ENCODE measurements at regions not wholly inside any gene's neighbourhood (a gene's known extent, or its start where the extent isn't known, plus 50 kb on each side); places are given as distances from the start of the nearest gene placed in this dataset.

- no peak for DNase-seq
Observed at GRCh38 chr7:115116773-115117715, 195.2 kb downstream of the MDFIC start.

GRCh38 chr7:115113776-115114175 lies 191.9 kb downstream of the MDFIC start:
- DNase-seq = no peak

GRCh38 chr7:115113131-115113530 lies 191.2 kb downstream of the MDFIC start:
- DNase-seq = no peak

- DNase-seq = no peak
Observed at GRCh38 chr7:115110523-115110922, 188.6 kb downstream of the MDFIC start.

GRCh38 chr7:115106316-115106715 lies 184.4 kb downstream of the MDFIC start:
- DNase-seq = no peak

- DNase-seq = no peak
Observed at GRCh38 chr7:115102738-115103137, 180.8 kb downstream of the MDFIC start.

- no peak for DNase-seq
Observed at GRCh38 chr7:115101199-115101598, 179.3 kb downstream of the MDFIC start.

GRCh38 chr7:115099906-115100305 lies 178.0 kb downstream of the MDFIC start:
- no peak for DNase-seq

- DNase-seq = no peak
Observed at GRCh38 chr7:115097175-115097671, 175.3 kb downstream of the MDFIC start.

- DNase-seq = no peak
Observed at GRCh38 chr7:115096262-115096661, 174.4 kb downstream of the MDFIC start.

- DNase-seq = no peak
Observed at GRCh38 chr7:115094163-115094562, 172.3 kb downstream of the MDFIC start.

- DNase-seq = no peak
Observed at GRCh38 chr7:115088893-115089292, 167.0 kb downstream of the MDFIC start.

GRCh38 chr7:115087437-115087836 lies 165.5 kb downstream of the MDFIC start:
- no peak for DNase-seq

- DNase-seq = no peak
Observed at GRCh38 chr7:115086146-115086841, 164.4 kb downstream of the MDFIC start.

GRCh38 chr7:115085421-115085820 lies 163.5 kb downstream of the MDFIC start:
- DNase-seq = no peak

- no peak for DNase-seq
Observed at GRCh38 chr7:115083935-115084334, 162.0 kb downstream of the MDFIC start.

GRCh38 chr7:115081772-115082171 lies 159.9 kb downstream of the MDFIC start:
- DNase-seq = no peak

- DNase-seq = no peak
Observed at GRCh38 chr7:115078851-115079250, 157.0 kb downstream of the MDFIC start.

- DNase-seq = no peak
Observed at GRCh38 chr7:115078386-115078785, 156.5 kb downstream of the MDFIC start.

GRCh38 chr7:115070311-115070710 lies 148.4 kb downstream of the MDFIC start:
- no peak for DNase-seq

Measured in CD4-positive, alpha-beta T cell treated with Interleukin-21 for 1 hour (primary cell).